Mesenchymal stem cell (in vitro differentiated cells and primary cell): ENCODE measurements at regions not wholly inside any gene's neighbourhood (a gene's known extent, or its start where the extent isn't known, plus 50 kb on each side); places are given as distances from the start of the nearest gene placed in this dataset.

Experiments
- DNase-seq: peaks from one replicate; pipeline ENCODE4 v3.0.0-alpha.2; 2013
- H2AFZ ChIP-seq: one replicate; pipeline ENCODE4 v1.6.1; 2013; ENCODE audit warnings: low read depth, mild to moderate bottlenecking, control low read depth, inconsistent platforms, low read length, moderate library complexity
- H2AK5ac ChIP-seq: 2 replicates; pipeline ENCODE4 v1.6.1; 2013; ENCODE audit warnings: low read length, moderate library complexity, mild to moderate bottlenecking, inconsistent platforms; ENCODE audit not compliant: severe bottlenecking
- H2BK120ac ChIP-seq: one replicate; pipeline ENCODE4 v1.6.1; 2013; ENCODE audit warnings: low read depth, mild to moderate bottlenecking, inconsistent platforms, low read length, moderate library complexity
- H2BK12ac ChIP-seq, 2 experiments: one replicate each; pipeline ENCODE4 v1.6.1; 2013; ENCODE audit warnings: inconsistent platforms in 2 of 2, low read length in 2 of 2, mild to moderate bottlenecking in 2 of 2, moderate library complexity in 2 of 2, control low read depth in 1 of 2
- H2BK15ac ChIP-seq: one replicate; pipeline ENCODE4 v1.6.1; 2013; ENCODE audit warnings: mild to moderate bottlenecking, low read depth, inconsistent platforms; ENCODE audit not compliant: poor library complexity, severe bottlenecking
- H2BK5ac ChIP-seq: 2 replicates; pipeline ENCODE4 v1.6.1; 2013; ENCODE audit warnings: low read depth, mild to moderate bottlenecking, low read length, control low read depth, inconsistent platforms; ENCODE audit not compliant: poor library complexity, severe bottlenecking
- H3K14ac ChIP-seq, 2 experiments: one replicate each; pipeline ENCODE4 v1.6.1; 2013; ENCODE audit warnings: inconsistent platforms in 2 of 2, low read length in 2 of 2, control low read depth in 1 of 2, mild to moderate bottlenecking in 1 of 2, moderate library complexity in 1 of 2
- H3K18ac ChIP-seq, 2 experiments: one replicate each; pipeline ENCODE4 v1.6.1; 2013; ENCODE audit warnings: inconsistent platforms in 2 of 2, low read length in 2 of 2, control low read depth in 1 of 2, low read depth in 1 of 2, mild to moderate bottlenecking in 1 of 2
- H3K23ac ChIP-seq, 2 experiments: one replicate each; pipeline ENCODE4 v1.6.1; 2013; ENCODE audit warnings: inconsistent platforms in 2 of 2, low read length in 2 of 2, mild to moderate bottlenecking in 2 of 2, moderate library complexity in 2 of 2, control low read depth in 1 of 2
- H3K27ac ChIP-seq: 2 replicates; pipeline ENCODE4 v1.5.1; 2013; ENCODE audit warnings: mild to moderate bottlenecking, moderate library complexity, low read length, control low read depth, inconsistent platforms; ENCODE audit not compliant: poor library complexity, severe bottlenecking
- H3K27me3 ChIP-seq, 2 experiments: 2 replicates each; pipeline versions ENCODE4 v1.6.1 to v1.7.0; 2013; ENCODE audit warnings: low read length in 2 of 2, mild to moderate bottlenecking in 2 of 2, moderate library complexity in 2 of 2, control low read depth in 1 of 2, inconsistent platforms in 1 of 2; ENCODE audit not compliant: control insufficient read depth in 1 of 2, insufficient read depth in 1 of 2
- H3K36me3 ChIP-seq, 2 experiments: 2 replicates each; pipeline versions ENCODE4 v1.6.1 to v1.7.0; 2013; ENCODE audit warnings: low read length in 2 of 2, control low read depth in 1 of 2, inconsistent platforms in 1 of 2, low read depth in 1 of 2, mild to moderate bottlenecking in 1 of 2; ENCODE audit not compliant: insufficient read depth in 2 of 2, control insufficient read depth in 1 of 2
- H3K4ac ChIP-seq, 2 experiments: one replicate each; pipeline ENCODE4 v1.6.1; 2013; ENCODE audit warnings: inconsistent platforms in 2 of 2, low read length in 2 of 2, mild to moderate bottlenecking in 2 of 2, moderate library complexity in 2 of 2, control low read depth in 1 of 2, low read depth in 1 of 2
- H3K4me1 ChIP-seq: 2 replicates; pipeline ENCODE4 v1.6.1; 2013; ENCODE audit warnings: low read depth, low read length, control low read depth; ENCODE audit not compliant: control insufficient read depth, insufficient read depth
- H3K4me2 ChIP-seq: 2 replicates; pipeline ENCODE4 v1.6.1; 2013; ENCODE audit warnings: low read length, mild to moderate bottlenecking, inconsistent platforms; ENCODE audit not compliant: poor library complexity, severe bottlenecking
- H3K4me3 ChIP-seq, 2 experiments: 2 replicates each; pipeline versions ENCODE4 v1.5.1 to v1.7.0; 2013; ENCODE audit warnings: low read length in 2 of 2, mild to moderate bottlenecking in 2 of 2, control low read depth in 1 of 2, low read depth in 1 of 2; ENCODE audit not compliant: insufficient read depth in 1 of 2
- H3K79me1 ChIP-seq: replicated peaks from 2 replicates; pipeline ENCODE4 v1.6.1; 2013; ENCODE audit warnings: mild to moderate bottlenecking, control low read depth, low read length, inconsistent platforms; ENCODE audit not compliant: poor library complexity, severe bottlenecking
- H3K9ac ChIP-seq: 2 replicates; pipeline ENCODE4 v1.7.0; 2013; ENCODE audit warnings: mild to moderate bottlenecking, low read length, moderate library complexity
- H3K9me3 ChIP-seq: 2 replicates; pipeline ENCODE4 v1.7.0; 2013; ENCODE audit warnings: mild to moderate bottlenecking, low read length; ENCODE audit not compliant: control insufficient read depth
- H4K8ac ChIP-seq: one replicate; pipeline ENCODE4 v1.6.1; 2013; ENCODE audit warnings: inconsistent platforms, mild to moderate bottlenecking, low read length, moderate library complexity
- H4K91ac ChIP-seq: one replicate; pipeline ENCODE4 v1.6.1; 2013; ENCODE audit warnings: mild to moderate bottlenecking, low read length, inconsistent platforms
- WGBS: methylation state at CpG from one replicate; pipeline ENCODE4 v1.1.7; 2013; ENCODE audit warnings: mixed read lengths; 5-methylcytosine and 5-hydroxymethylcytosine counted together

- Histone ChIP-seq H2BK15ac (no peak overlapping the region), H3K9me3 (no peaks in the 10 kb centered on the region), H3K27me3 (peaks cover 5 to 6% of the 10 kb centered on the region in 2 experiments), H3K4me2 (no peak overlapping the region), H2AFZ (no peak overlapping the region), H2BK120ac (no peak overlapping the region), H3K79me1 (no peaks in the 10 kb centered on the region), H3K4me3 (no peak overlapping the region), H3K4ac (no peak overlapping the region), H2AK5ac (no peak overlapping the region), H3K23ac (no peak overlapping the region), H3K4me1 (no peaks in the 10 kb centered on the region), H3K9ac (no peak overlapping the region), H3K36me3 (no peaks in the 10 kb centered on the region), H2BK12ac (peak overlapping the region in 1 of 2 experiments; percentile 83), H4K91ac (no peak overlapping the region), H3K27ac (no peak overlapping the region), H3K18ac (no peak overlapping the region), H3K14ac (no peak overlapping the region), H2BK5ac (no peak overlapping the region), H4K8ac (no peak overlapping the region)
- WGBS, result 27% methylated on average over 23 of the region's 23 CpGs
- DNase-seq, result peak; percentile 75
Observed at GRCh38 chr2:205885492-205886099, 200.4 kb downstream of the INO80D start.

- Histone ChIP-seq H3K4me1 (no peaks in the 10 kb centered on the region), H3K23ac (no peak overlapping the region), H3K18ac (no peak overlapping the region), H4K91ac (no peak overlapping the region), H3K9me3 (no peaks in the 10 kb centered on the region), H2AK5ac (no peak overlapping the region), H3K36me3 (no peaks in the 10 kb centered on the region), H2BK12ac (no peak overlapping the region), H3K4me2 (no peak overlapping the region), H4K8ac (no peak overlapping the region), H3K14ac (no peak overlapping the region), H3K4ac (no peak overlapping the region), H2BK5ac (no peak overlapping the region), H3K27me3 (peaks cover 8 to 17% of the 10 kb centered on the region in 2 experiments), H2BK120ac (no peak overlapping the region), H2AFZ (no peak overlapping the region), H3K27ac (no peak overlapping the region), H3K4me3 (no peak overlapping the region), H2BK15ac (no peak overlapping the region), H3K9ac (no peak overlapping the region), H3K79me1 (no peaks in the 10 kb centered on the region)
- DNase-seq, result no peak
- 92% methylated on average over 4 of the region's 4 CpGs for WGBS
Observed at GRCh38 chr2:205883965-205884364, 201.7 kb downstream of the NRP2 start.

GRCh38 chr2:205882806-205883425 lies 200.6 kb downstream of the NRP2 start:
- Histone ChIP-seq H3K4me2 (no peak overlapping the region), H3K4me3 (no peak overlapping the region), H3K18ac (no peak overlapping the region), H3K27ac (no peak overlapping the region), H4K8ac (no peak overlapping the region), H3K4me1 (no peaks in the 10 kb centered on the region), H2AK5ac (no peak overlapping the region), H2BK120ac (no peak overlapping the region), H3K9ac (no peak overlapping the region), H3K14ac (no peak overlapping the region), H3K9me3 (no peaks in the 10 kb centered on the region), H3K23ac (no peak overlapping the region), H4K91ac (no peak overlapping the region), H2BK15ac (no peak overlapping the region), H2AFZ (no peak overlapping the region), H3K36me3 (no peaks in the 10 kb centered on the region), H2BK5ac (no peak overlapping the region), H3K27me3 (peaks cover 5 to 21% of the 10 kb centered on the region in 2 experiments), H3K79me1 (no peaks in the 10 kb centered on the region), H2BK12ac (no peak overlapping the region), H3K4ac (no peak overlapping the region)
- no peak for DNase-seq
- 81% methylated on average over 5 of the region's 6 CpGs for WGBS

DNA sequence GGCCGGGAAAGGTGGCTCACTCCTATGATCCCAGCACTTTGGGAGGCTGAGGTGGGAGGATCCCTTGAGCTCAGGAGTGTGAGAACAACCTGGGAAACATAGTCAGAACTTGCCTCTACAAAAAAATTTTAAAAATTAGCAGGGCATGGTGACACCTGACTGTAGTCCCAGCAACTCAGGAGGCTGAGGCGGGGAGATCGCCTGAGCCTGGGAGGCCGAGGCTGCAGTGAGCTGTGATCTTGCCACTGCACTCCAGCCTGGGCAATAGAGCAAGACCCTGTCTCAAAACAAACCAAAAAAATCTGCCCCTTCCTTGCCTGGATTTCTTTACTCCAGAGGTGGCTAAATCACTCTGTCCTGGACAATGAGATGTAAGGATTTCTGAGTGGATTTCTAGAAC lies 197.7 kb downstream of the NRP2 start:
- H2BK12ac ChIP-seq, result no peak overlapping the region
- 100% methylated on average over 4 of the region's 4 CpGs for WGBS
- no peaks in the 10 kb centered on the region for H3K4me1 ChIP-seq
- H2BK15ac ChIP-seq, result no peak overlapping the region
- no peak overlapping the region for H3K9ac ChIP-seq
- H3K27ac ChIP-seq, result no peak overlapping the region
- H3K23ac ChIP-seq, result no peak overlapping the region
- no peak overlapping the region for H2BK120ac ChIP-seq
- no peak overlapping the region for H4K91ac ChIP-seq
- H3K18ac ChIP-seq, result no peak overlapping the region
- H3K27me3 ChIP-seq, result peaks cover 3 to 21% of the 10 kb centered on the region in 2 experiments
- H2AFZ ChIP-seq, result no peak overlapping the region
- H3K4me3 ChIP-seq, result no peak overlapping the region
- no peak overlapping the region for H3K4ac ChIP-seq
- H3K4me2 ChIP-seq, result no peak overlapping the region
- H3K9me3 ChIP-seq, result no peaks in the 10 kb centered on the region
- H3K14ac ChIP-seq, result no peak overlapping the region
- no peak overlapping the region for H2AK5ac ChIP-seq
- no peak overlapping the region for H2BK5ac ChIP-seq
- H3K36me3 ChIP-seq, result no peaks in the 10 kb centered on the region
- H4K8ac ChIP-seq, result no peak overlapping the region
- no peaks in the 10 kb centered on the region for H3K79me1 ChIP-seq
- no peak for DNase-seq
